WTC11 (cell line): ENCODE measurements at regions not wholly inside any gene's neighbourhood (a gene's known extent, or its start where the extent isn't known, plus 50 kb on each side); places are given as distances from the start of the nearest gene placed in this dataset.

ENCODE experiments used
- ATAC-seq: fragments of 200-7000 bp; cut with Tn5 transposase; 2 replicates; pipeline ENCODE4 v1.10.0; 2021; ENCODE audit warnings: mild to moderate bottlenecking, moderate library complexity
- CTCF ChIA-PET: fragments of 300-600 bp; sonication (Branson Sonifier 250); formaldehyde crosslinking; loops from one replicate; lab custom pipeline; 2021; ENCODE audit warnings: antibody characterized with exemption; lab: Charles Lee
- POLR2A ChIA-PET: fragments of 350-600 bp; sonication (Branson Sonifier 250); formaldehyde crosslinking; loops from one replicate; lab custom pipeline; 2021; ENCODE audit warnings: antibody characterized with exemption; lab: Charles Lee
- DNase-seq: peaks from one replicate; pipeline ENCODE4 v3.0.0; 2021; ENCODE audit warnings: low spot score
- H3K27ac Mint-ChIP-seq: 2 replicates; pipeline ENCODE4 v1.8.0; 2021; ENCODE audit warnings: mixed read lengths
- H3K27me3 Mint-ChIP-seq: 2 replicates; pipeline ENCODE4 v1.8.0; 2021; ENCODE audit warnings: low read depth, mild to moderate bottlenecking, moderate library complexity, mixed read lengths
- H3K36me3 Mint-ChIP-seq: 2 replicates; pipeline ENCODE4 v1.8.0; 2021; ENCODE audit warnings: mixed read lengths
- H3K4me1 Mint-ChIP-seq: 2 replicates; pipeline ENCODE4 v1.8.0; 2022; ENCODE audit warnings: mixed read lengths
- H3K4me3 Mint-ChIP-seq: 2 replicates; pipeline ENCODE4 v1.8.0; 2021; ENCODE audit warnings: mild to moderate bottlenecking, moderate library complexity, mixed read lengths
- H3K9me3 Mint-ChIP-seq: 2 replicates; pipeline ENCODE4 v1.8.0; 2021; ENCODE audit warnings: mixed read lengths
- GTF2I ChIP-seq: fragments of 250-450 bp; sonication (Bioruptor Pico); conservative IDR thresholded peaks from 2 replicates; pipeline ENCODE4 v1.4.0; 2021; ENCODE audit warnings: mild to moderate bottlenecking
- IRF1 ChIP-seq: sonication (generic); formaldehyde crosslinking; IDR thresholded peaks from 2 replicates; pipeline ENCODE4 v1.8.0; 2023; ENCODE audit warnings: missing genetic modification reagents
- SMAD3 ChIP-seq: sonication (generic); formaldehyde crosslinking; IDR thresholded peaks from 2 replicates; pipeline ENCODE4 v1.8.0; 2022; ENCODE audit warnings: missing genetic modification reagents, mild to moderate bottlenecking, borderline replicate concordance
- TEAD4 ChIP-seq: sonication (generic); formaldehyde crosslinking; IDR thresholded peaks from 2 replicates; pipeline ENCODE4 v1.8.0; 2022; ENCODE audit warnings: mild to moderate bottlenecking, missing genetic modification reagents
- TP53 ChIP-seq: sonication (generic); formaldehyde crosslinking; IDR thresholded peaks from 2 replicates; pipeline ENCODE4 v1.8.1; 2023; ENCODE audit warnings: mild to moderate bottlenecking, missing genetic modification reagents
- ZNF138 ChIP-seq: sonication (generic); formaldehyde crosslinking; conservative IDR thresholded peaks from 2 replicates; pipeline ENCODE4 v1.8.1; 2022; ENCODE audit warnings: mild to moderate bottlenecking, moderate library complexity, missing genetic modification reagents
- ZNF232 ChIP-seq: sonication (generic); formaldehyde crosslinking; IDR thresholded peaks from 2 replicates; pipeline ENCODE4 v1.8.0; 2022; ENCODE audit warnings: mild to moderate bottlenecking, missing genetic modification reagents
- ZNF416 ChIP-seq: fragments of 250-450 bp; sonication (Bioruptor Pico); IDR thresholded peaks from 2 replicates; pipeline ENCODE4 v1.9.0; 2021; ENCODE audit warnings: mild to moderate bottlenecking, inconsistent platforms
- ZSCAN18 ChIP-seq: fragments of 250-450 bp; sonication (Bioruptor Pico); IDR thresholded peaks from 2 replicates; pipeline ENCODE4 v2.1.2; 2022; ENCODE audit warnings: mild to moderate bottlenecking, moderate library complexity
- TF ChIP-seq, protein P1 (sequence below): fragments of 250-450 bp; sonication (Bioruptor Pico); IDR thresholded peaks from 2 replicates; pipeline ENCODE4 v1.9.0; 2021; ENCODE audit warnings: mild to moderate bottlenecking
- TF ChIP-seq, protein P2 (sequence below): fragments of 250-450 bp; sonication (Bioruptor Pico); IDR thresholded peaks from 2 replicates; pipeline ENCODE4 v1.9.0; 2021; ENCODE audit warnings: mild to moderate bottlenecking, borderline replicate concordance
- TF ChIP-seq, protein P3 (sequence below): sonication (generic); formaldehyde crosslinking; IDR thresholded peaks from 2 replicates; pipeline ENCODE4 v1.8.1; 2022; ENCODE audit warnings: low read depth, mild to moderate bottlenecking, moderate library complexity, missing genetic modification reagents, borderline replicate concordance
- TF ChIP-seq, protein P4 (sequence below): sonication (generic); formaldehyde crosslinking; IDR thresholded peaks from 2 replicates; pipeline ENCODE4 v1.8.1; 2023; ENCODE audit warnings: mild to moderate bottlenecking, missing genetic modification reagents, borderline replicate concordance

DNA sequence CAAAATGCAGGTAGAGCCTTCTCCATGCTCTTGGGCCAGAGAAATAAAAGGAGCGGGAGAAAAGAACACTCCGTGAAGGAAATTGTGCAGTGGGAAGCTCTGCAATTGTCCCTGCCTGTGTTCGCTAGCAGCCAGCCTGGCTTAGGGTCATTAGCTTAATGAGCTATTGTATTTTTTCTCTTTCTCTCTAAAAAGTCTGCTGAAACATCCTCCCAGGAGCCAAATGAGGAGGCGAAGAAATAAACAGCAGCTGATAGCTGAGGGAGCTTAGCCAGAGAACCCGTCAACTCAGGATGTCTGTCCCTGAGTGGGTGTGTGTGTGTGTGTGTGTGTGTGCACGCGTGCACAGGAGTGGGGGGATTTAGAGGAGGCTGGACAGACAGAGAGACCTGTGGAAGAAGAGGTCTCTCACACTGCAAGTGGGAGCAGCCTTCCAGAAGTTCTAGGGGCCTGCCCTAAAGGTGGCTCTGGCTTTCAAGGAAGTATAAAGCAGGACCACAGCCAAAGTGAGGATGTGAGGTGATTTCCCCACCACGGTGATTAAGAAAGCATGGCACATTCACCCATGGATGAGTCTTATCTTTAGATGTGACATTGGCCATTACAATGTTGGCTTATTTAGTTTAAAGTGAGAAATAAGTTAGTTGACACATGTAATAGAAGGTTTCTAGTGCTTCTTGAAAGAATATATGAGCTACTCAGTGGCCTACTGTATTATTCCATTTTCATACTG, 690.4 kb downstream of the RNF144A start:
- no peak for DNase-seq
- Mint-ChIP-seq H3K27ac (no peak overlapping the region), H3K4me1 (peaks cover 10% of the 10 kb centered on the region), H3K27me3 (no peaks in the 10 kb centered on the region; the same call in 1 of the 2 replicates), H3K9me3 (no peaks in the 10 kb centered on the region; the same call in 1 of the 2 replicates), H3K4me3 (no peak overlapping the region), H3K36me3 (no peaks in the 10 kb centered on the region)
- ChIA-PET CTCF (no interaction called here), POLR2A (no interaction called here)
- no peak for ATAC-seq
- TF ChIP-seq ZNF232 (CRISPR knock-in tag) (no peak), ZNF138 (CRISPR knock-in tag) (no peak), ZSCAN18 (CRISPR knock-in tag) (no peak), SMAD3 (CRISPR knock-in tag) (no peak), IRF1 (CRISPR knock-in tag) (no peak)

- H3K4me3 Mint-ChIP-seq = no peak overlapping the region
- TF ChIP-seq, protein P1, sequence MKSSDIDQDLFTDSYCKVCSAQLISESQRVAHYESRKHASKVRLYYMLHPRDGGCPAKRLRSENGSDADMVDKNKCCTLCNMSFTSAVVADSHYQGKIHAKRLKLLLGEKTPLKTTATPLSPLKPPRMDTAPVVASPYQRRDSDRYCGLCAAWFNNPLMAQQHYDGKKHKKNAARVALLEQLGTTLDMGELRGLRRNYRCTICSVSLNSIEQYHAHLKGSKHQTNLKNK = no peak
- TF ChIP-seq, protein P2, sequence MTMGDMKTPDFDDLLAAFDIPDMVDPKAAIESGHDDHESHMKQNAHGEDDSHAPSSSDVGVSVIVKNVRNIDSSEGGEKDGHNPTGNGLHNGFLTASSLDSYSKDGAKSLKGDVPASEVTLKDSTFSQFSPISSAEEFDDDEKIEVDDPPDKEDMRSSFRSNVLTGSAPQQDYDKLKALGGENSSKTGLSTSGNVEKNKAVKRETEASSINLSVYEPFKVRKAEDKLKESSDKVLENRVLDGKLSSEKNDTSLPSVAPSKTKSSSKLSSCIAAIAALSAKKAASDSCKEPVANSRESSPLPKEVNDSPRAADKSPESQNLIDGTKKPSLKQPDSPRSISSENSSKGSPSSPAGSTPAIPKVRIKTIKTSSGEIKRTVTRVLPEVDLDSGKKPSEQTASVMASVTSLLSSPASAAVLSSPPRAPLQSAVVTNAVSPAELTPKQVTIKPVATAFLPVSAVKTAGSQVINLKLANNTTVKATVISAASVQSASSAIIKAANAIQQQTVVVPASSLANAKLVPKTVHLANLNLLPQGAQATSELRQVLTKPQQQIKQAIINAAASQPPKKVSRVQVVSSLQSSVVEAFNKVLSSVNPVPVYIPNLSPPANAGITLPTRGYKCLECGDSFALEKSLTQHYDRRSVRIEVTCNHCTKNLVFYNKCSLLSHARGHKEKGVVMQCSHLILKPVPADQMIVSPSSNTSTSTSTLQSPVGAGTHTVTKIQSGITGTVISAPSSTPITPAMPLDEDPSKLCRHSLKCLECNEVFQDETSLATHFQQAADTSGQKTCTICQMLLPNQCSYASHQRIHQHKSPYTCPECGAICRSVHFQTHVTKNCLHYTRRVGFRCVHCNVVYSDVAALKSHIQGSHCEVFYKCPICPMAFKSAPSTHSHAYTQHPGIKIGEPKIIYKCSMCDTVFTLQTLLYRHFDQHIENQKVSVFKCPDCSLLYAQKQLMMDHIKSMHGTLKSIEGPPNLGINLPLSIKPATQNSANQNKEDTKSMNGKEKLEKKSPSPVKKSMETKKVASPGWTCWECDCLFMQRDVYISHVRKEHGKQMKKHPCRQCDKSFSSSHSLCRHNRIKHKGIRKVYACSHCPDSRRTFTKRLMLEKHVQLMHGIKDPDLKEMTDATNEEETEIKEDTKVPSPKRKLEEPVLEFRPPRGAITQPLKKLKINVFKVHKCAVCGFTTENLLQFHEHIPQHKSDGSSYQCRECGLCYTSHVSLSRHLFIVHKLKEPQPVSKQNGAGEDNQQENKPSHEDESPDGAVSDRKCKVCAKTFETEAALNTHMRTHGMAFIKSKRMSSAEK (CRISPR knock-in tag) = no peak
- TF ChIP-seq TP53 (CRISPR knock-in tag) = no peak
- TF ChIP-seq, protein P3, sequence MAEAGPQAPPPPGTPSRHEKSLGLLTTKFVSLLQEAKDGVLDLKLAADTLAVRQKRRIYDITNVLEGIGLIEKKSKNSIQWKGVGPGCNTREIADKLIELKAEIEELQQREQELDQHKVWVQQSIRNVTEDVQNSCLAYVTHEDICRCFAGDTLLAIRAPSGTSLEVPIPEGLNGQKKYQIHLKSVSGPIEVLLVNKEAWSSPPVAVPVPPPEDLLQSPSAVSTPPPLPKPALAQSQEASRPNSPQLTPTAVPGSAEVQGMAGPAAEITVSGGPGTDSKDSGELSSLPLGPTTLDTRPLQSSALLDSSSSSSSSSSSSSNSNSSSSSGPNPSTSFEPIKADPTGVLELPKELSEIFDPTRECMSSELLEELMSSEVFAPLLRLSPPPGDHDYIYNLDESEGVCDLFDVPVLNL (CRISPR knock-in tag) = no peak
- no peak for TF ChIP-seq ZSCAN18 (CRISPR knock-in tag)
- no peak for TF ChIP-seq GTF2I (CRISPR knock-in tag)
- peaks cover 12% of the 10 kb centered on the region for H3K4me1 Mint-ChIP-seq
- ATAC-seq (no peak), DNase-seq (no peak)
- no peaks in the 10 kb centered on the region for H3K36me3 Mint-ChIP-seq
- H3K27ac Mint-ChIP-seq = no peak overlapping the region
- no peaks in the 10 kb centered on the region; the same call in 1 of the 2 replicates for H3K27me3 Mint-ChIP-seq
- ChIA-PET CTCF (no interaction called here), POLR2A (no interaction called here)
- H3K9me3 Mint-ChIP-seq = peaks cover 13% of the 10 kb centered on the region
These were observed 692.3 kb downstream of the RNF144A start for GRCh38 chr2:7609556-7609955.

DNA sequence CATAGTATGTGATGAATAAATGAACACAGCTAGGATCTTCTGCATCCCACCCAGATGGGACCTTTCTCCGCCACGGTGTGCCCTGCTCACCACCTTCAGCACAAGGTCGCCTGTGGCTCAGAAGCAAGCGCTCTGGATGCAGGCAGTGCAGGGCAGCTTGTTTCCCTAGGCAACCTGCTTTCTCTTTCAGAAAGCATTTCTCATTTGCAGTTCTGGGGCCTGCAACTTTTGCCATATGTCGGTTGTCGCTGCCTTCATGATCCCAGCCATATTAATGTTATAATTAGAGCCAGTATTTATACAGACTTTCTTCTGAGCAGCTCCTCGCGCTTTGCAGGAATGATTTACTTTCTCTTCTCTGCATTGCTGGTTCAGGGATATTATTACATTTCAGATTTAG, 692.8 kb downstream of the RNF144A start:
- no peak overlapping the region for H3K27ac Mint-ChIP-seq
- no peak for DNase-seq
- H3K4me3 Mint-ChIP-seq = no peak overlapping the region
- no peak for ATAC-seq
- no peaks in the 10 kb centered on the region; the same call in 1 of the 2 replicates for H3K27me3 Mint-ChIP-seq
- CTCF ChIA-PET = no interaction called here
- no peaks in the 10 kb centered on the region for H3K36me3 Mint-ChIP-seq
- POLR2A ChIA-PET = no interaction called here
- H3K9me3 Mint-ChIP-seq = peaks cover 13% of the 10 kb centered on the region
- peaks cover 16% of the 10 kb centered on the region for H3K4me1 Mint-ChIP-seq
- TF ChIP-seq, protein P3 (CRISPR knock-in tag) = no peak
- TF ChIP-seq IRF1 (CRISPR knock-in tag) = no peak
- no peak for TF ChIP-seq ZNF416
- TF ChIP-seq, protein P4, sequence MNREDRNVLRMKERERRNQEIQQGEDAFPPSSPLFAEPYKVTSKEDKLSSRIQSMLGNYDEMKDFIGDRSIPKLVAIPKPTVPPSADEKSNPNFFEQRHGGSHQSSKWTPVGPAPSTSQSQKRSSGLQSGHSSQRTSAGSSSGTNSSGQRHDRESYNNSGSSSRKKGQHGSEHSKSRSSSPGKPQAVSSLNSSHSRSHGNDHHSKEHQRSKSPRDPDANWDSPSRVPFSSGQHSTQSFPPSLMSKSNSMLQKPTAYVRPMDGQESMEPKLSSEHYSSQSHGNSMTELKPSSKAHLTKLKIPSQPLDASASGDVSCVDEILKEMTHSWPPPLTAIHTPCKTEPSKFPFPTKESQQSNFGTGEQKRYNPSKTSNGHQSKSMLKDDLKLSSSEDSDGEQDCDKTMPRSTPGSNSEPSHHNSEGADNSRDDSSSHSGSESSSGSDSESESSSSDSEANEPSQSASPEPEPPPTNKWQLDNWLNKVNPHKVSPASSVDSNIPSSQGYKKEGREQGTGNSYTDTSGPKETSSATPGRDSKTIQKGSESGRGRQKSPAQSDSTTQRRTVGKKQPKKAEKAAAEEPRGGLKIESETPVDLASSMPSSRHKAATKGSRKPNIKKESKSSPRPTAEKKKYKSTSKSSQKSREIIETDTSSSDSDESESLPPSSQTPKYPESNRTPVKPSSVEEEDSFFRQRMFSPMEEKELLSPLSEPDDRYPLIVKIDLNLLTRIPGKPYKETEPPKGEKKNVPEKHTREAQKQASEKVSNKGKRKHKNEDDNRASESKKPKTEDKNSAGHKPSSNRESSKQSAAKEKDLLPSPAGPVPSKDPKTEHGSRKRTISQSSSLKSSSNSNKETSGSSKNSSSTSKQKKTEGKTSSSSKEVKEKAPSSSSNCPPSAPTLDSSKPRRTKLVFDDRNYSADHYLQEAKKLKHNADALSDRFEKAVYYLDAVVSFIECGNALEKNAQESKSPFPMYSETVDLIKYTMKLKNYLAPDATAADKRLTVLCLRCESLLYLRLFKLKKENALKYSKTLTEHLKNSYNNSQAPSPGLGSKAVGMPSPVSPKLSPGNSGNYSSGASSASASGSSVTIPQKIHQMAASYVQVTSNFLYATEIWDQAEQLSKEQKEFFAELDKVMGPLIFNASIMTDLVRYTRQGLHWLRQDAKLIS (CRISPR knock-in tag) = no peak
- no peak for TF ChIP-seq TEAD4 (CRISPR knock-in tag)
